ENCODE measurements at regions not wholly inside any gene's neighbourhood (a gene's known extent, or its start where the extent isn't known, plus 50 kb on each side); places are given as distances from the start of the nearest gene placed in this dataset.

- intact Hi-C loops (cut with DNase I): no loop called here
- Histone ChIP-seq H3K4me3 (no peak overlapping the region), H3K27ac (no peak overlapping the region), H3K36me3 (replicated peaks in 1 of 2; ENCODE audit: insufficient read depth in 1 of 2, low read depth in 2 of 2) (no peaks in the 10 kb centered on the region), H3K27me3 (no peaks in the 10 kb centered on the region), H3K4me1 (no peaks in the 10 kb centered on the region), H3K9me3 (no peaks in the 10 kb centered on the region)
- DNase-seq (no peak), ATAC-seq (no peak)
- TF ChIP-seq, protein P1, sequence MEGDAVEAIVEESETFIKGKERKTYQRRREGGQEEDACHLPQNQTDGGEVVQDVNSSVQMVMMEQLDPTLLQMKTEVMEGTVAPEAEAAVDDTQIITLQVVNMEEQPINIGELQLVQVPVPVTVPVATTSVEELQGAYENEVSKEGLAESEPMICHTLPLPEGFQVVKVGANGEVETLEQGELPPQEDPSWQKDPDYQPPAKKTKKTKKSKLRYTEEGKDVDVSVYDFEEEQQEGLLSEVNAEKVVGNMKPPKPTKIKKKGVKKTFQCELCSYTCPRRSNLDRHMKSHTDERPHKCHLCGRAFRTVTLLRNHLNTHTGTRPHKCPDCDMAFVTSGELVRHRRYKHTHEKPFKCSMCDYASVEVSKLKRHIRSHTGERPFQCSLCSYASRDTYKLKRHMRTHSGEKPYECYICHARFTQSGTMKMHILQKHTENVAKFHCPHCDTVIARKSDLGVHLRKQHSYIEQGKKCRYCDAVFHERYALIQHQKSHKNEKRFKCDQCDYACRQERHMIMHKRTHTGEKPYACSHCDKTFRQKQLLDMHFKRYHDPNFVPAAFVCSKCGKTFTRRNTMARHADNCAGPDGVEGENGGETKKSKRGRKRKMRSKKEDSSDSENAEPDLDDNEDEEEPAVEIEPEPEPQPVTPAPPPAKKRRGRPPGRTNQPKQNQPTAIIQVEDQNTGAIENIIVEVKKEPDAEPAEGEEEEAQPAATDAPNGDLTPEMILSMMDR (IDR thresholded peaks at IDR 0.05): no peak
- no peak for TF ChIP-seq POLR2A (IDR thresholded peaks at IDR 0.05)
- 77 to 87% methylated on average over 1 of the region's 1 CpG for WGBS, 2 donors
Measured at GRCh38 chr18:51943281-51943680, 396.7 kb upstream of the DCC start.

GRCh38 chr18:51946946-51947345 lies 393.1 kb upstream of the DCC start:
- DNase-seq: no peak
- Histone ChIP-seq H3K27me3 (no peaks in the 10 kb centered on the region), H3K4me1 (no peaks in the 10 kb centered on the region), H3K27ac (no peak overlapping the region), H3K9me3 (no peaks in the 10 kb centered on the region), H3K36me3 (replicated peaks in 1 of 2; ENCODE audit: insufficient read depth in 1 of 2, low read depth in 2 of 2) (no peaks in the 10 kb centered on the region), H3K4me3 (no peak overlapping the region)
- 38 to 60% methylated on average over 4 of the region's 4 CpGs for WGBS, 2 donors
- intact Hi-C loops (cut with DNase I): no loop called here
- no peak for ATAC-seq
- no peak for TF ChIP-seq POLR2A (IDR thresholded peaks at IDR 0.05)
- TF ChIP-seq, protein P1 (IDR thresholded peaks at IDR 0.05): no peak

- no peaks in the 10 kb centered on the region for H3K4me1 ChIP-seq
- H3K27ac ChIP-seq: no peak overlapping the region
- no peak for DNase-seq
- no peaks in the 10 kb centered on the region for H3K27me3 ChIP-seq
- no peak for ATAC-seq
- no peaks in the 10 kb centered on the region for H3K36me3 ChIP-seq (replicated peaks in 1 of 2; ENCODE audit: insufficient read depth in 1 of 2, low read depth in 2 of 2)
- H3K9me3 ChIP-seq: no peaks in the 10 kb centered on the region
- TF ChIP-seq, protein P1 (IDR thresholded peaks at IDR 0.05): no peak
- TF ChIP-seq POLR2A (IDR thresholded peaks at IDR 0.05): no peak
- 64 to 67% methylated on average over 2 of the region's 2 CpGs for WGBS, 2 donors
- no peak overlapping the region for H3K4me3 ChIP-seq
- intact Hi-C loops (cut with DNase I): no loop called here
Measured at GRCh38 chr18:51952844-51953243, 387.2 kb upstream of the DCC start.

GRCh38 chr18:51953521-51953920 lies 386.5 kb upstream of the DCC start:
- H3K4me1 ChIP-seq: no peaks in the 10 kb centered on the region
- no peak overlapping the region for H3K27ac ChIP-seq
- intact Hi-C loops (cut with DNase I): no loop called here
- TF ChIP-seq, protein P1 (IDR thresholded peaks at IDR 0.05): no peak
- TF ChIP-seq POLR2A (IDR thresholded peaks at IDR 0.05): no peak
- DNase-seq: no peak
- 57 to 64% methylated on average over 3 of the region's 3 CpGs for WGBS, 2 donors
- no peaks in the 10 kb centered on the region for H3K9me3 ChIP-seq
- no peak for ATAC-seq
- no peak overlapping the region for H3K4me3 ChIP-seq
- no peaks in the 10 kb centered on the region for H3K27me3 ChIP-seq
- H3K36me3 ChIP-seq (replicated peaks in 1 of 2; ENCODE audit: insufficient read depth in 1 of 2, low read depth in 2 of 2): no peaks in the 10 kb centered on the region

GRCh38 chr18:51955136-51955535 lies 384.9 kb upstream of the DCC start:
- ATAC-seq: no peak
- 65 to 83% methylated on average over 3 to 6 of the region's 6 CpGs for WGBS, 2 donors
- H3K4me1 ChIP-seq: no peaks in the 10 kb centered on the region
- TF ChIP-seq, protein P1 (IDR thresholded peaks at IDR 0.05): no peak
- no peak for TF ChIP-seq POLR2A (IDR thresholded peaks at IDR 0.05)
- no peaks in the 10 kb centered on the region for H3K9me3 ChIP-seq
- no peak for DNase-seq
- no peaks in the 10 kb centered on the region for H3K36me3 ChIP-seq (replicated peaks in 1 of 2; ENCODE audit: insufficient read depth in 1 of 2, low read depth in 2 of 2)
- no peak overlapping the region for H3K4me3 ChIP-seq
- intact Hi-C loops (cut with DNase I): no loop called here
- H3K27ac ChIP-seq: no peak overlapping the region
- no peaks in the 10 kb centered on the region for H3K27me3 ChIP-seq

Data from body of pancreas (tissue), 4 donors.